ENCODE measurements at regions not wholly inside any gene's neighbourhood (a gene's known extent, or its start where the extent isn't known, plus 50 kb on each side); places are given as distances from the start of the nearest gene placed in this dataset.

- Histone ChIP-seq H3K36me3 (ENCODE audit: low read depth) (no peaks in the 10 kb centered on the region), H3K27ac (ENCODE audit: poor library complexity, severe bottlenecking) (no peak overlapping the region), H3K9me3 (ENCODE audit: severe bottlenecking) (no peaks in the 10 kb centered on the region), H3K27me3 (ENCODE audit: insufficient read depth, poor library complexity, severe bottlenecking) (no peaks in the 10 kb centered on the region), H3K4me1 (ENCODE audit: insufficient read depth, poor library complexity, severe bottlenecking) (no peaks in the 10 kb centered on the region), H3K4me3 (ENCODE audit: severe bottlenecking) (no peak overlapping the region)
- ATAC-seq (ENCODE audit: low read depth), result no peak
- TF ChIP-seq, protein P1, sequence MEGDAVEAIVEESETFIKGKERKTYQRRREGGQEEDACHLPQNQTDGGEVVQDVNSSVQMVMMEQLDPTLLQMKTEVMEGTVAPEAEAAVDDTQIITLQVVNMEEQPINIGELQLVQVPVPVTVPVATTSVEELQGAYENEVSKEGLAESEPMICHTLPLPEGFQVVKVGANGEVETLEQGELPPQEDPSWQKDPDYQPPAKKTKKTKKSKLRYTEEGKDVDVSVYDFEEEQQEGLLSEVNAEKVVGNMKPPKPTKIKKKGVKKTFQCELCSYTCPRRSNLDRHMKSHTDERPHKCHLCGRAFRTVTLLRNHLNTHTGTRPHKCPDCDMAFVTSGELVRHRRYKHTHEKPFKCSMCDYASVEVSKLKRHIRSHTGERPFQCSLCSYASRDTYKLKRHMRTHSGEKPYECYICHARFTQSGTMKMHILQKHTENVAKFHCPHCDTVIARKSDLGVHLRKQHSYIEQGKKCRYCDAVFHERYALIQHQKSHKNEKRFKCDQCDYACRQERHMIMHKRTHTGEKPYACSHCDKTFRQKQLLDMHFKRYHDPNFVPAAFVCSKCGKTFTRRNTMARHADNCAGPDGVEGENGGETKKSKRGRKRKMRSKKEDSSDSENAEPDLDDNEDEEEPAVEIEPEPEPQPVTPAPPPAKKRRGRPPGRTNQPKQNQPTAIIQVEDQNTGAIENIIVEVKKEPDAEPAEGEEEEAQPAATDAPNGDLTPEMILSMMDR (IDR thresholded peaks at IDR 0.05; ENCODE audit: poor library complexity, severe bottlenecking), result no peak
- no peak for DNase-seq (ENCODE audit: low spot score)
Observed at GRCh38 chr18:34506198-34506597, 203.9 kb upstream of the DTNA start.

DNA sequence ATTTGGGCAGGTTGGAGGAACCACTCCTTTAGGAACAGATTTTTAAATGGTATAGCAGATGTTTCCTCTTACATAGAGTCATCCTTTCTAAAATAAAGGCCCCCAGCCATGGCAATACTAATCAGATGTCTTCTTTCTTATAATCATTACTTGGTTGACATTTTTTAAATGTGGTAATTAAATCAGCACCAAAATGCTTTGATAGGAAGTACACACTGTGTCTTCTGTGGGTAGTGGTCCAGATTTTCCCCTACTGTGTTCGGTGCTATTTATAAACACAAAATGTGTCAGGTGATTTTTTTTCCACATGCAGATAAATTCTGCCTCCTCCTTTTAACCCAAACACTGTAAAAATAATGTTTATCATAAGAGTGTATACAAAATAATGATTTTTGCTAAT is 200.9 kb upstream of the DTNA start:
- Histone ChIP-seq H3K9me3 (ENCODE audit: severe bottlenecking) (peaks cover 2% of the 10 kb centered on the region), H3K4me3 (ENCODE audit: severe bottlenecking) (no peak overlapping the region), H3K36me3 (ENCODE audit: low read depth) (no peaks in the 10 kb centered on the region), H3K27ac (ENCODE audit: poor library complexity, severe bottlenecking) (no peak overlapping the region), H3K27me3 (ENCODE audit: insufficient read depth, poor library complexity, severe bottlenecking) (no peaks in the 10 kb centered on the region), H3K4me1 (ENCODE audit: insufficient read depth, poor library complexity, severe bottlenecking) (no peaks in the 10 kb centered on the region)
- no peak for ATAC-seq (ENCODE audit: low read depth)
- DNase-seq (ENCODE audit: low spot score), result no peak
- TF ChIP-seq, protein P1 (IDR thresholded peaks at IDR 0.05; ENCODE audit: poor library complexity, severe bottlenecking), result no peak

DNA sequence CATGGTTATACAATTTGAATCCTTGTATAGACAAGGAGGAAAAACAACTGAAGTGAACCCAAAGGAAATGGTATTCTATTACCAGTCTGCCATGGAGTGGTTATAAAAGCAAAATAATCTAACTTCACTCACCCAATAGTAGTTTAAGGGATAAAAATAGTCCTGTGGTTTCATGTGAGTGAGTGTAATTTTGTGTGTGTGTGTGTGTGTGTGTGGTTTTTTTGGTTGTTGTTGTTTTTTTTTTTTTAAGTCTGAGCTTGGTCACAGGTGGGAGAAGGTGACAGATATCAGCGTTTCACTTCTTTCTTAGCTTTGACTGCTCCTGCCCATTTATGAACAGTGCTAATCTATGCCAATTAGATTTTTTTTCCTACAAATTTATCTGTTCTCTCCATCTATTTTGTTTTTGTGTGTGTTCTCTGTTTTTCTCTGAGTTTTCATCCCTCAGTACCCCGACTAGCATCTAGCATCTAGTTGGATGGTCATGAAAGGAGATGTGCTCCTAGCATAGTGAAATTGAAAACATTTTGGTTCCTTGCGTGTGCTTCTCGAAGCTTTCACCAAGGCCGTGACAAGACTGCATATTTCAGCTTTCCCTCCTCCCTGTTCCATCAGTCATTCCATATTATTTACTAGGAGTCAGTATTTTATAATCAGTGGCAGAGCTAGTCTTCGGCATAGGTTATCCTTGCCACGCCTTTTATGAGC is 200.1 kb upstream of the DTNA start:
- Histone ChIP-seq H3K27me3 (ENCODE audit: insufficient read depth, poor library complexity, severe bottlenecking) (no peaks in the 10 kb centered on the region), H3K9me3 (ENCODE audit: severe bottlenecking) (peaks cover 2% of the 10 kb centered on the region), H3K36me3 (ENCODE audit: low read depth) (no peaks in the 10 kb centered on the region), H3K27ac (ENCODE audit: poor library complexity, severe bottlenecking) (no peak overlapping the region), H3K4me1 (ENCODE audit: insufficient read depth, poor library complexity, severe bottlenecking) (no peaks in the 10 kb centered on the region), H3K4me3 (ENCODE audit: severe bottlenecking) (no peak overlapping the region)
- DNase-seq (ENCODE audit: low spot score), result no peak
- TF ChIP-seq, protein P1 (IDR thresholded peaks at IDR 0.05; ENCODE audit: poor library complexity, severe bottlenecking), result no peak
- ATAC-seq (ENCODE audit: low read depth), result no peak

GRCh38 chr18:34510926-34511325 is 199.2 kb upstream of the DTNA start:
- Histone ChIP-seq H3K36me3 (ENCODE audit: low read depth) (no peaks in the 10 kb centered on the region), H3K27ac (ENCODE audit: poor library complexity, severe bottlenecking) (no peak overlapping the region), H3K27me3 (ENCODE audit: insufficient read depth, poor library complexity, severe bottlenecking) (no peaks in the 10 kb centered on the region), H3K9me3 (ENCODE audit: severe bottlenecking) (peaks cover 2% of the 10 kb centered on the region), H3K4me1 (ENCODE audit: insufficient read depth, poor library complexity, severe bottlenecking) (no peaks in the 10 kb centered on the region), H3K4me3 (ENCODE audit: severe bottlenecking) (no peak overlapping the region)
- ATAC-seq (ENCODE audit: low read depth), result no peak
- DNase-seq (ENCODE audit: low spot score), result no peak
- TF ChIP-seq, protein P1 (IDR thresholded peaks at IDR 0.05; ENCODE audit: poor library complexity, severe bottlenecking), result no peak

DNA sequence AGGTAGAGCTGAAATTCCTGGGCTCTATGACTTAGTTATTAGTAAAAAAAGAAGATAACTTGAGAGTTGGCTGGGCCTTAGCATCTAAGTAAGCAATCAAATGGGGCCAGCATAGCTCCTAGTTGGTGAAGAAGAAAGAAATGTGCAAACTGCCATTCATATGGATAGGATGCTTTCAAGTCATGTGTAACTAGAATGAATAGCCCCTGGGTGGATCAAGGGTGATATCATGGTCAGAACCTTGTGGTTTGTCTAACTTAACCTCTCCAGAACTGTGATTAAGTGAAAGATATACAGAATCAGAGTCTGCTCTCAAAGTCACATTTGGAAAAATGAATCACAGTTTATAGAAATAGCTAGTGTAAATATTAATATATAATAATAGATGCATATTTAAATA is 198.7 kb upstream of the DTNA start:
- ATAC-seq (ENCODE audit: low read depth), result no peak
- Histone ChIP-seq H3K9me3 (ENCODE audit: severe bottlenecking) (peaks cover 2% of the 10 kb centered on the region), H3K27me3 (ENCODE audit: insufficient read depth, poor library complexity, severe bottlenecking) (no peaks in the 10 kb centered on the region), H3K36me3 (ENCODE audit: low read depth) (no peaks in the 10 kb centered on the region), H3K4me1 (ENCODE audit: insufficient read depth, poor library complexity, severe bottlenecking) (no peaks in the 10 kb centered on the region), H3K4me3 (ENCODE audit: severe bottlenecking) (no peak overlapping the region), H3K27ac (ENCODE audit: poor library complexity, severe bottlenecking) (no peak overlapping the region)
- DNase-seq (ENCODE audit: low spot score), result no peak
- TF ChIP-seq, protein P1 (IDR thresholded peaks at IDR 0.05; ENCODE audit: poor library complexity, severe bottlenecking), result no peak
